DND-41 (cell line): ENCODE measurements at regions not wholly inside any gene's neighbourhood (a gene's known extent, or its start where the extent isn't known, plus 50 kb on each side); places are given as distances from the start of the nearest gene placed in this dataset.

Experiments
- EZH2 ChIP-seq: IDR thresholded peaks from 3 replicates; pipeline ENCODE4 v1.6.1; 2012; ENCODE audit warnings: borderline replicate concordance, low read depth, mild to moderate bottlenecking, moderate library complexity, low read length, inconsistent platforms; ENCODE audit not compliant: severe bottlenecking
- TF ChIP-seq, protein P1 (sequence below): IDR thresholded peaks from 2 replicates; pipeline ENCODE4 v1.5.1; 2012; ENCODE audit warnings: borderline replicate concordance, low read length, moderate library complexity, mild to moderate bottlenecking; ENCODE audit not compliant: poor library complexity, severe bottlenecking; ENCODE audit errors: extremely low read depth

DNA sequence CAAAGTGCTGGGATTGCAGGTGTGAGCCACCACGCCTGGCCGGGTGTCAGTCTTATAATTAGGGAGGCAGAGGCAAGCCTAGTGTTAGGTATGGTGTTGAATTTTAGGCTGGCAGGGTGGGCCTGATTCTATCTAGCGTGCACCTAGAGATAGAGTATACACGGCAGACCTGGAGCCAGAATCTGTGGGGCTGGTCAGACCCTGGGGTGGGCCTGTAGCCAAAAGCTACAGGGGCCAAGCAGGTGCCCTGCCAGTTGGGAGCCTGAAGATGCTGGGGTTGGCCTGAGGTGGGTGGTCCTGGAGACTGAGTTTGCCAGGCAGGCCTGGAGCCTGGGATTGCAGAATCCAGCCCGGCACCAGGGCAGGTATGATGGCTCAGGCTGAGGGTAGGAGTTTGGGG lies 1580.3 kb downstream of the ARAP2 start:
- TF ChIP-seq, protein P1, sequence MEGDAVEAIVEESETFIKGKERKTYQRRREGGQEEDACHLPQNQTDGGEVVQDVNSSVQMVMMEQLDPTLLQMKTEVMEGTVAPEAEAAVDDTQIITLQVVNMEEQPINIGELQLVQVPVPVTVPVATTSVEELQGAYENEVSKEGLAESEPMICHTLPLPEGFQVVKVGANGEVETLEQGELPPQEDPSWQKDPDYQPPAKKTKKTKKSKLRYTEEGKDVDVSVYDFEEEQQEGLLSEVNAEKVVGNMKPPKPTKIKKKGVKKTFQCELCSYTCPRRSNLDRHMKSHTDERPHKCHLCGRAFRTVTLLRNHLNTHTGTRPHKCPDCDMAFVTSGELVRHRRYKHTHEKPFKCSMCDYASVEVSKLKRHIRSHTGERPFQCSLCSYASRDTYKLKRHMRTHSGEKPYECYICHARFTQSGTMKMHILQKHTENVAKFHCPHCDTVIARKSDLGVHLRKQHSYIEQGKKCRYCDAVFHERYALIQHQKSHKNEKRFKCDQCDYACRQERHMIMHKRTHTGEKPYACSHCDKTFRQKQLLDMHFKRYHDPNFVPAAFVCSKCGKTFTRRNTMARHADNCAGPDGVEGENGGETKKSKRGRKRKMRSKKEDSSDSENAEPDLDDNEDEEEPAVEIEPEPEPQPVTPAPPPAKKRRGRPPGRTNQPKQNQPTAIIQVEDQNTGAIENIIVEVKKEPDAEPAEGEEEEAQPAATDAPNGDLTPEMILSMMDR: no peak
- no peak for TF ChIP-seq EZH2
